Adrenal gland (tissue), 5 donors: ENCODE measurements at regions not wholly inside any gene's neighbourhood (a gene's known extent, or its start where the extent isn't known, plus 50 kb on each side); places are given as distances from the start of the nearest gene placed in this dataset.

Experiments
- POLR2A ChIP-seq, 2 donors: fragments of 450-650 bp; IDR thresholded peaks; one replicate each; pipeline ENCODE4 v1.6.1; 2017; ENCODE audit warnings: antibody characterized with exemption in 2 of 2, mild to moderate bottlenecking in 2 of 2, moderate library complexity in 1 of 2
- TF ChIP-seq, protein P1 (sequence below), 6 experiments: fragments of 450-650 bp in 4 of 6; fragments of 200-600 bp in 2 of 6; sonication (generic) in 1 of 6; IDR thresholded peaks; 1 replicate in 5 of 6; 2 replicates in 1 of 6; pipeline versions ENCODE4 v1.5.1 to v1.8.0; 2016 to 2021; ENCODE audit warnings: antibody characterized with exemption in 6 of 6, mild to moderate bottlenecking in 2 of 6, moderate library complexity in 1 of 6
- donor health status: DM: no; HTN: no; CAD: no.

DNA sequence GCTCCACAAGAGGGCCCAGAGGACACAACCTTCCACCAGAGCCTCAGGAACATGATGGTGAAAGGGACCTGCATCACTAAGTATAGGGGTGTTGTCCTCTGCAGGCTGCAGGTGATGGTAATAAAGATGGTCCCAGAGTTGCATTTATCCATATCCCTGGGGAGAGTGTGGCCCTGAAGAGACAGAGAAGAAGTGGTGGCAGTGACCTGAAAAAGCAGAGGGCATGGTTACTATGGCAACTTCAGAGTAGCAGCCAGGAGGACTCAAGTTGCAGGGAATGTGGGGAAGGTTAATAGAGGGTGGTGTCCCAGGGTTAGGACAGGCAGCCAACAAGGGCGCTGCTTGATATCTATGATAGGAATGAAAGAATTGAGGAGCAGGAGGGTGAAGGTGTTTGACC, 57.1 kb downstream of the HLA-A start:
- TF ChIP-seq, protein P1, sequence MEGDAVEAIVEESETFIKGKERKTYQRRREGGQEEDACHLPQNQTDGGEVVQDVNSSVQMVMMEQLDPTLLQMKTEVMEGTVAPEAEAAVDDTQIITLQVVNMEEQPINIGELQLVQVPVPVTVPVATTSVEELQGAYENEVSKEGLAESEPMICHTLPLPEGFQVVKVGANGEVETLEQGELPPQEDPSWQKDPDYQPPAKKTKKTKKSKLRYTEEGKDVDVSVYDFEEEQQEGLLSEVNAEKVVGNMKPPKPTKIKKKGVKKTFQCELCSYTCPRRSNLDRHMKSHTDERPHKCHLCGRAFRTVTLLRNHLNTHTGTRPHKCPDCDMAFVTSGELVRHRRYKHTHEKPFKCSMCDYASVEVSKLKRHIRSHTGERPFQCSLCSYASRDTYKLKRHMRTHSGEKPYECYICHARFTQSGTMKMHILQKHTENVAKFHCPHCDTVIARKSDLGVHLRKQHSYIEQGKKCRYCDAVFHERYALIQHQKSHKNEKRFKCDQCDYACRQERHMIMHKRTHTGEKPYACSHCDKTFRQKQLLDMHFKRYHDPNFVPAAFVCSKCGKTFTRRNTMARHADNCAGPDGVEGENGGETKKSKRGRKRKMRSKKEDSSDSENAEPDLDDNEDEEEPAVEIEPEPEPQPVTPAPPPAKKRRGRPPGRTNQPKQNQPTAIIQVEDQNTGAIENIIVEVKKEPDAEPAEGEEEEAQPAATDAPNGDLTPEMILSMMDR (IDR thresholded peaks at IDR 0.05) = no peak
- TF ChIP-seq POLR2A (IDR thresholded peaks at IDR 0.05) = no peak
